ENCODE measurements at regions not wholly inside any gene's neighbourhood (a gene's known extent, or its start where the extent isn't known, plus 50 kb on each side); places are given as distances from the start of the nearest gene placed in this dataset.

GRCh38 chr12:22876262-22876661, 251.3 kb downstream of the ETNK1 start:
- TF ChIP-seq POLR2A (IDR thresholded peaks at IDR 0.05; ENCODE audit: low read depth, low read length) (no peak), MAZ (IDR thresholded peaks at IDR 0.05; ENCODE audit: borderline replicate concordance, low read depth, low read length) (no peak), FOS (IDR thresholded peaks at IDR 0.05; ENCODE audit: low read depth, low read length) (no peak), MXI1 (IDR thresholded peaks at IDR 0.05; ENCODE audit: borderline replicate concordance, low read depth, low read length) (no peak)
- ATAC-seq (ENCODE audit: low read depth) (no peak), DNase-seq (no peak)
- Histone ChIP-seq H2BK120ac (ENCODE audit: low read depth, low read length) (no peak overlapping the region), H3K9ac (ENCODE audit: low read depth, low read length) (no peak overlapping the region), H3K36me3 (ENCODE audit: control insufficient read depth, insufficient read depth, low read length) (no peaks in the 10 kb centered on the region), H3K4me2 (ENCODE audit: low read depth, low read length) (no peak overlapping the region), H3K27me3 (ENCODE audit: control insufficient read depth, insufficient read depth, low read length) (no peaks in the 10 kb centered on the region), H3K4me3 (ENCODE audit: insufficient read depth, low read depth, low read length) (no peak overlapping the region), H2BK5ac (ENCODE audit: low read depth, low read length, poor library complexity, severe bottlenecking) (no peak overlapping the region), H4K20me1 (ENCODE audit: insufficient read depth, low read length) (no peaks in the 10 kb centered on the region), H3K4me1 (ENCODE audit: control insufficient read depth, insufficient read depth, low read length) (no peaks in the 10 kb centered on the region), H3K14ac (replicated peaks; ENCODE audit: low read depth, low read length) (no peak overlapping the region), H3K9me1 (ENCODE audit: insufficient read depth, low read length) (no peaks in the 10 kb centered on the region), H3K56ac (ENCODE audit: extremely low read depth, insufficient read depth, low read length) (no peak overlapping the region), H4K91ac (ENCODE audit: insufficient read depth, low read depth, low read length) (no peak overlapping the region), H2BK15ac (ENCODE audit: low read depth, low read length) (no peak overlapping the region), H2AK5ac (ENCODE audit: low read depth, low read length) (no peak overlapping the region), H3K4ac (ENCODE audit: low read depth, low read length) (no peak overlapping the region), H3K9me3 (ENCODE audit: control insufficient read depth, insufficient read depth, low read length) (no peaks in the 10 kb centered on the region), H4K5ac (ENCODE audit: low read depth, low read length) (no peak overlapping the region), H3K23ac (ENCODE audit: low read depth, low read length) (no peak overlapping the region), H4K8ac (ENCODE audit: low read depth in 2 of 2, low read length in 2 of 2) (no peak overlapping the region), H3K27ac (ENCODE audit: insufficient read depth, low read length) (no peak overlapping the region), H3K18ac (ENCODE audit: low read depth, low read length) (no peak overlapping the region), H2BK20ac (ENCODE audit: low read depth, low read length) (no peak overlapping the region), H2AK9ac (replicated peaks; ENCODE audit: low read depth, low read length, poor library complexity) (no peak overlapping the region), H3K79me1 (ENCODE audit: low read depth in 1 of 2, low read length in 2 of 2) (no peaks in the 10 kb centered on the region), H2AFZ (replicated peaks; ENCODE audit: low read length, poor library complexity) (no peak overlapping the region)
- in situ Hi-C loops (cut with MboI; ENCODE audit: low sequenced_read_pairs): no loop called here
- dilution Hi-C loops (cut with HindIII; ENCODE audit: low sequenced_read_pairs, unreplicated experiment): no loop called here
- CTCF ChIA-PET: no interaction called here
- intact Hi-C loops (cut with micrococcal nuclease): no loop called here
- POLR2A ChIA-PET (ENCODE audit: unreplicated experiment): no interaction called here
- no TSS peak for BruUV-seq (replicated peaks)
- WGBS, 2 experiments (ENCODE audit: extremely low coverage in 2 of 2, insufficient read length in 1 of 2): no CpG with 5 or more reads among the region's 5 CpGs
